K562 (cell line): ENCODE measurements at regions not wholly inside any gene's neighbourhood (a gene's known extent, or its start where the extent isn't known, plus 50 kb on each side); places are given as distances from the start of the nearest gene placed in this dataset.

Experiments
- CEBPB ChIP-seq: fragments of 450-650 bp; IDR thresholded peaks from 2 replicates; pipeline ENCODE4 v1.6.1; 2016; ENCODE audit warnings: missing genetic modification characterization, missing compliant biosample characterization
- CREBBP ChIP-seq: IDR thresholded peaks from one replicate; pipeline ENCODE4 v1.6.1; 2012; ENCODE audit warnings: low read depth, mild to moderate bottlenecking, control low read depth, inconsistent platforms, low read length
- MEF2A ChIP-seq: IDR thresholded peaks from 2 replicates; pipeline ENCODE4 v1.6.1; 2011; ENCODE audit warnings: low read depth, mild to moderate bottlenecking, low read length, moderate library complexity; ENCODE audit not compliant: control insufficient read depth
- SIX5 ChIP-seq, 2 experiments: IDR thresholded peaks; 2 replicates each; pipeline ENCODE4 v1.6.1; 2011; ENCODE audit warnings: low read length in 2 of 2, borderline replicate concordance in 1 of 2, low read depth in 1 of 2, mild to moderate bottlenecking in 1 of 2, moderate library complexity in 1 of 2; ENCODE audit not compliant: insufficient read depth in 1 of 2
- SMC3 ChIP-seq: conservative IDR thresholded peaks from 2 replicates; pipeline ENCODE4 v1.6.1; 2011; ENCODE audit warnings: low read depth, low read length, improper control_type of control experiment; ENCODE audit not compliant: insufficient read depth
- TCFL5 ChIP-seq: fragments of 250-450 bp; sonication (Bioruptor Pico); conservative IDR thresholded peaks from 2 replicates; pipeline ENCODE4 v1.6.1; 2021; ENCODE audit warnings: mild to moderate bottlenecking, moderate library complexity, matching md5 sums
- ZFP36 ChIP-seq: fragments of 150-350 bp; IDR thresholded peaks from 2 replicates; pipeline ENCODE4 v1.6.1; 2018; ENCODE audit warnings: low read length, low read depth; ENCODE audit not compliant: partially characterized antibody
- ZNF436 ChIP-seq: fragments of 250-450, 450-650 bp; sonication (Bioruptor Pico); formaldehyde crosslinking; IDR thresholded peaks from 2 replicates; pipeline ENCODE4 v1.7.0; 2020; ENCODE audit warnings: mild to moderate bottlenecking
- TF ChIP-seq, protein P1 (sequence below): sonication (generic); formaldehyde crosslinking; IDR thresholded peaks from 2 replicates; pipeline ENCODE4 v1.8.1; 2023; ENCODE audit warnings: mild to moderate bottlenecking, missing genetic modification reagents
- TF ChIP-seq, protein P2 (sequence below): fragments of 450-650 bp; formaldehyde crosslinking; IDR thresholded peaks from 2 replicates; pipeline ENCODE4 v1.4.0; 2020; ENCODE audit warnings: mild to moderate bottlenecking, moderate library complexity

DNA sequence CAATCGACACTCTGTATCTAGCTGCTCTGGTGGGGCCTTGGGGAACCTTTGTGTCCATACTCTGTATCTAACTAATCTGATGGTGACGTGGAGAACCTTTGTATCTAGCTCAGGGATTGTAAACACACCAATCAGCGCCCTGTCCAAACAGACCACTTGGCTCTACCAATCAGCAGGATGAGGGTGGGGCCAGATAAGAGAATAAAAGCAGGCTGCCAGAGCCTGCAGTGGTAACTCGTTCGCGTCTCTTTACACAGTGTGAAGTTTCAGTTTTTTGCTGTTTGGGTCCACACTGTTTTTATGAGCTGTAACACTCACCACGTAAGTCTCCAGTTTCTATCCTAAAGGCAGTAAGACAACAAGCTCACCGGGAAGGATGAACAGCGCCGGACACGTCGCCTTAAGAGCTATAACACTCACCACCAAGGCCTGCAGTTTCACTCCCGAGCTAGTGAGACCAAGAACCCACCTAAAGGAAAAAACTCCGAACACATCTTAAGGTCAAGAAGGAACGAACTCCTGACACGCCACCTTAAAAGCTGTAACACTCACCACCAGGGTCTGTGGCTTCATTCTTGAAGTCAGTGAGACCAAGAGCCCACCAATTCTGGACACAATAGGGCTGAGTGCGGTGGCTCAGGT lies 64.6 kb downstream of the KPNA2 start:
- TF ChIP-seq MEF2A (no peak), CREBBP (no peak), ZFP36 (no peak), CEBPB (tag) (no peak), ZNF436 (no peak), SMC3 (no peak), TCFL5 (CRISPR knock-in tag) (no peak), SIX5 (IDR thresholded peaks at IDR 0.05; ENCODE audit: borderline replicate concordance in 1 of 2, insufficient read depth in 1 of 2, low read depth in 1 of 2, low read length in 2 of 2) (no peak)
- TF ChIP-seq, protein P1, sequence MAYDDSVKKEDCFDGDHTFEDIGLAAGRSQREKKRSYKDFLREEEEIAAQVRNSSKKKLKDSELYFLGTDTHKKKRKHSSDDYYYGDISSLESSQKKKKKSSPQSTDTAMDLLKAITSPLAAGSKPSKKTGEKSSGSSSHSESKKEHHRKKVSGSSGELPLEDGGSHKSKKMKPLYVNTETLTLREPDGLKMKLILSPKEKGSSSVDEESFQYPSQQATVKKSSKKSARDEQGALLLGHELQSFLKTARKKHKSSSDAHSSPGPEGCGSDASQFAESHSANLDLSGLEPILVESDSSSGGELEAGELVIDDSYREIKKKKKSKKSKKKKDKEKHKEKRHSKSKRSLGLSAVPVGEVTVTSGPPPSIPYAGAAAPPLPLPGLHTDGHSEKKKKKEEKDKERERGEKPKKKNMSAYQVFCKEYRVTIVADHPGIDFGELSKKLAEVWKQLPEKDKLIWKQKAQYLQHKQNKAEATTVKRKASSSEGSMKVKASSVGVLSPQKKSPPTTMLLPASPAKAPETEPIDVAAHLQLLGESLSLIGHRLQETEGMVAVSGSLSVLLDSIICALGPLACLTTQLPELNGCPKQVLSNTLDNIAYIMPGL, result no peak
- TF ChIP-seq, protein P2, sequence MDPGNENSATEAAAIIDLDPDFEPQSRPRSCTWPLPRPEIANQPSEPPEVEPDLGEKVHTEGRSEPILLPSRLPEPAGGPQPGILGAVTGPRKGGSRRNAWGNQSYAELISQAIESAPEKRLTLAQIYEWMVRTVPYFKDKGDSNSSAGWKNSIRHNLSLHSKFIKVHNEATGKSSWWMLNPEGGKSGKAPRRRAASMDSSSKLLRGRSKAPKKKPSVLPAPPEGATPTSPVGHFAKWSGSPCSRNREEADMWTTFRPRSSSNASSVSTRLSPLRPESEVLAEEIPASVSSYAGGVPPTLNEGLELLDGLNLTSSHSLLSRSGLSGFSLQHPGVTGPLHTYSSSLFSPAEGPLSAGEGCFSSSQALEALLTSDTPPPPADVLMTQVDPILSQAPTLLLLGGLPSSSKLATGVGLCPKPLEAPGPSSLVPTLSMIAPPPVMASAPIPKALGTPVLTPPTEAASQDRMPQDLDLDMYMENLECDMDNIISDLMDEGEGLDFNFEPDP, result no peak
